ENCODE measurements at regions not wholly inside any gene's neighbourhood (a gene's known extent, or its start where the extent isn't known, plus 50 kb on each side); places are given as distances from the start of the nearest gene placed in this dataset.

GRCh38 chr5:9686216-9686615 lies 56.1 kb upstream of the TAS2R1 start:
- TF ChIP-seq CTCF (optimal IDR thresholded peaks at IDR 0.05 in 1 of 3, IDR thresholded peaks at IDR 0.05 in 1 of 3, conservative IDR thresholded peaks at IDR 0.05 in 1 of 3; ENCODE audit: extremely low read depth in 1 of 3, insufficient read depth in 2 of 3, low read length in 3 of 3) (no peak), EZH2 (IDR thresholded peaks at IDR 0.05; ENCODE audit: low read length) (no peak)
